ENCODE measurements at regions not wholly inside any gene's neighbourhood (a gene's known extent, or its start where the extent isn't known, plus 50 kb on each side); places are given as distances from the start of the nearest gene placed in this dataset.
A peak's percentile ranks its signal among the peaks of the same experiment; 100 is the strongest.
"Not testable (repeated sequence)": the region's sequence is repeated elsewhere in the genome, so short reads cannot be mapped to it uniquely, and the experiment has no call there.

GRCh38 chr11:129702410-129703398, 112.9 kb upstream of the TMEM45B start:
- no peak for DNase-seq

- no peak for DNase-seq
Observed at GRCh38 chr11:129703846-129704245, 111.8 kb upstream of the TMEM45B start.

GRCh38 chr11:129704831-129705230, 110.8 kb upstream of the TMEM45B start:
- no peak for DNase-seq

GRCh38 chr11:129705341-129705740, 110.3 kb upstream of the TMEM45B start:
- DNase-seq = no peak

- no peak for DNase-seq
Observed at GRCh38 chr11:129705933-129706332, 109.7 kb upstream of the TMEM45B start.

GRCh38 chr11:129709801-129710398, 105.7 kb upstream of the TMEM45B start:
- DNase-seq = no peak

GRCh38 chr11:129710423-129710822, 105.2 kb upstream of the TMEM45B start:
- no peak for DNase-seq

GRCh38 chr11:129711760-129712159, 103.9 kb upstream of the TMEM45B start:
- no peak for DNase-seq

- DNase-seq = not testable (repeated sequence)
Observed at GRCh38 chr11:129712486-129713240, 103.0 kb upstream of the TMEM45B start.

GRCh38 chr11:129719037-129719436, 96.6 kb upstream of the TMEM45B start:
- no peak for DNase-seq

GRCh38 chr11:129720156-129720555, 95.5 kb upstream of the TMEM45B start:
- no peak for DNase-seq

- no peak for DNase-seq
Observed at GRCh38 chr11:129720994-129721393, 94.7 kb upstream of the TMEM45B start.

- no peak for DNase-seq
Observed at GRCh38 chr11:129721685-129722084, 94.0 kb upstream of the TMEM45B start.

GRCh38 chr11:129722529-129722928, 93.1 kb upstream of the TMEM45B start:
- no peak for DNase-seq

GRCh38 chr11:129723146-129723760, 92.4 kb upstream of the TMEM45B start:
- no peak for DNase-seq

- peak; percentile 27 for DNase-seq
Observed at GRCh38 chr11:129723761-129724162, 91.9 kb upstream of the TMEM45B start.

- DNase-seq = no peak
Observed at GRCh38 chr11:129724866-129725265, 90.8 kb upstream of the TMEM45B start.

GRCh38 chr11:129726179-129726578, 89.5 kb upstream of the TMEM45B start:
- DNase-seq = no peak

- DNase-seq = peak; percentile 96
Observed at GRCh38 chr11:129728581-129728980, 87.1 kb upstream of the TMEM45B start.

- DNase-seq = peak; percentile 79
Observed at GRCh38 chr11:129729216-129729615, 86.4 kb upstream of the TMEM45B start.

- DNase-seq = no peak
Observed at GRCh38 chr11:129729823-129730222, 85.8 kb upstream of the TMEM45B start.

GRCh38 chr11:129731316-129731715, 84.3 kb upstream of the TMEM45B start:
- DNase-seq = peak; percentile 12

- DNase-seq = peak; percentile 66
Observed at GRCh38 chr11:129732941-129733340, 82.7 kb upstream of the TMEM45B start.

All from DMS53 (cell line).